DOHH2 (cell line): ENCODE measurements at regions not wholly inside any gene's neighbourhood (a gene's known extent, or its start where the extent isn't known, plus 50 kb on each side); places are given as distances from the start of the nearest gene placed in this dataset.
"Not testable (repeated sequence)": the region's sequence is repeated elsewhere in the genome, so short reads cannot be mapped to it uniquely, and the experiment has no call there.

Experiments
- H3F3A ChIP-seq: fragments of 200-600 bp; sonication (generic), shearing (Covaris generic); 2 replicates; pipeline ENCODE4 v1.6.0; 2016; ENCODE audit warnings: antibody characterized with exemption, mild to moderate bottlenecking; ENCODE audit not compliant: control insufficient read depth, insufficient read depth
- H3K27ac ChIP-seq: fragments of 200-600 bp; sonication (generic); 2 replicates; pipeline ENCODE4 v1.5.1; 2014; ENCODE audit warnings: low read depth, mild to moderate bottlenecking, low read length, moderate library complexity
- H3K27me3 ChIP-seq: fragments of 200-600 bp; sonication (generic); 2 replicates; pipeline ENCODE4 v1.6.1; 2014; ENCODE audit warnings: mild to moderate bottlenecking, low read length, mixed read lengths; ENCODE audit not compliant: control insufficient read depth
- H3K36me3 ChIP-seq: fragments of 200-600 bp; sonication (generic); 2 replicates; pipeline ENCODE4 v1.6.1; 2014; ENCODE audit warnings: mild to moderate bottlenecking, low read length, moderate library complexity, mixed read lengths; ENCODE audit not compliant: control insufficient read depth
- H3K4me1 ChIP-seq: fragments of 200-600 bp; sonication (generic); 2 replicates; pipeline ENCODE4 v1.6.1; 2014; ENCODE audit warnings: mild to moderate bottlenecking, low read length, mixed read lengths; ENCODE audit not compliant: control insufficient read depth
- H3K4me2 ChIP-seq: fragments of 200-600 bp; sonication (generic); 2 replicates; pipeline ENCODE4 v1.6.0; 2014; ENCODE audit warnings: mild to moderate bottlenecking, low read length, moderate library complexity
- H3K4me3 ChIP-seq: fragments of 200-600 bp; sonication (generic); 2 replicates; pipeline ENCODE4 v1.5.1; 2014; ENCODE audit warnings: mild to moderate bottlenecking, low read length, mixed read lengths
- H3K79me2 ChIP-seq: fragments of 200-600 bp; sonication (generic); 2 replicates; pipeline ENCODE4 v1.6.1; 2014; ENCODE audit warnings: mild to moderate bottlenecking, low read length, mixed read lengths; ENCODE audit not compliant: control insufficient read depth
- H3K9me2 ChIP-seq: fragments of 200-600 bp; sonication (generic); replicated peaks from 2 replicates; pipeline ENCODE4 v1.6.1; 2014; ENCODE audit warnings: mild to moderate bottlenecking, low read length, mixed read lengths; ENCODE audit not compliant: control insufficient read depth
- H3K9me3 ChIP-seq: fragments of 200-600 bp; sonication (generic); 2 replicates; pipeline ENCODE4 v1.6.1; 2014; ENCODE audit warnings: antibody characterized with exemption, low read length, mixed read lengths; ENCODE audit not compliant: control insufficient read depth, insufficient read depth
- H4K20me1 ChIP-seq: fragments of 200-600 bp; sonication (generic); 2 replicates; pipeline ENCODE4 v1.6.0; 2014; ENCODE audit warnings: low read depth, mild to moderate bottlenecking, antibody characterized with exemption, low read length, moderate library complexity; ENCODE audit not compliant: control insufficient read depth, insufficient read depth
- EZH2phosphoT487 ChIP-seq: fragments of 200-600 bp; sonication (generic); IDR thresholded peaks from 2 replicates; pipeline ENCODE4 v1.6.1; 2017; ENCODE audit warnings: borderline replicate concordance, mild to moderate bottlenecking, antibody characterized with exemption, low read length, moderate library complexity, mixed read lengths
- TF ChIP-seq, protein P1 (sequence below): fragments of 200-600 bp; sonication (generic); IDR thresholded peaks from one replicate; pipeline ENCODE4 v1.5.1; 2014; ENCODE audit warnings: antibody characterized with exemption, mild to moderate bottlenecking, low read depth, low read length; ENCODE audit not compliant: poor library complexity, severe bottlenecking

DNA sequence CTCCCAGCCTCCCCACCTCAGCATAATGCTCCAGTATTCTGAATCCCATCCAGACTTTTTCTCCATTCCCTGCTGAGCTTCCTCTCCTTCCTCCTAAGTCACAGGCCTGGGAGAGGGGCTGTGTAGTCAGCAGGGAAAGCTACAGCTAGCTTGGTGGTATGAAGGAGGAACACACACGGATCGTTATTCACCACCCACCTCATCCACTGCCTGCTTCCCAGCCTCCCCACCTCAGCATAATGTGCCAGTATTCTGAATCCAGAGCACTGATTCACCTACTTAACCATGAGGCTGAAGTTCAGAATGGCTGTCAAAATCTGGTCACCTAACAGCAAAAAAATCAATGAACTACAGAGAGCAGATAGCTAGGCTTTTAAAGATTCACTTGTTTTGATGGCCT is 806.6 kb upstream of the AMELY start:
- Histone ChIP-seq H3K4me3 (no peak overlapping the region), H4K20me1 (no peaks in the 10 kb centered on the region), H3K27ac (no peak overlapping the region), H3K4me2 (no peak overlapping the region), H3K4me1 (peaks cover 3% of the 10 kb centered on the region), H3K27me3 (no peaks in the 10 kb centered on the region), H3K9me2 (no peaks in the 10 kb centered on the region), H3F3A (no peaks in the 10 kb centered on the region), H3K9me3 (no peaks in the 10 kb centered on the region), H3K79me2 (no peaks in the 10 kb centered on the region), H3K36me3 (no peaks in the 10 kb centered on the region)
- TF ChIP-seq, protein P1, sequence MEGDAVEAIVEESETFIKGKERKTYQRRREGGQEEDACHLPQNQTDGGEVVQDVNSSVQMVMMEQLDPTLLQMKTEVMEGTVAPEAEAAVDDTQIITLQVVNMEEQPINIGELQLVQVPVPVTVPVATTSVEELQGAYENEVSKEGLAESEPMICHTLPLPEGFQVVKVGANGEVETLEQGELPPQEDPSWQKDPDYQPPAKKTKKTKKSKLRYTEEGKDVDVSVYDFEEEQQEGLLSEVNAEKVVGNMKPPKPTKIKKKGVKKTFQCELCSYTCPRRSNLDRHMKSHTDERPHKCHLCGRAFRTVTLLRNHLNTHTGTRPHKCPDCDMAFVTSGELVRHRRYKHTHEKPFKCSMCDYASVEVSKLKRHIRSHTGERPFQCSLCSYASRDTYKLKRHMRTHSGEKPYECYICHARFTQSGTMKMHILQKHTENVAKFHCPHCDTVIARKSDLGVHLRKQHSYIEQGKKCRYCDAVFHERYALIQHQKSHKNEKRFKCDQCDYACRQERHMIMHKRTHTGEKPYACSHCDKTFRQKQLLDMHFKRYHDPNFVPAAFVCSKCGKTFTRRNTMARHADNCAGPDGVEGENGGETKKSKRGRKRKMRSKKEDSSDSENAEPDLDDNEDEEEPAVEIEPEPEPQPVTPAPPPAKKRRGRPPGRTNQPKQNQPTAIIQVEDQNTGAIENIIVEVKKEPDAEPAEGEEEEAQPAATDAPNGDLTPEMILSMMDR, result no peak
- no peak for TF ChIP-seq EZH2phosphoT487

DNA sequence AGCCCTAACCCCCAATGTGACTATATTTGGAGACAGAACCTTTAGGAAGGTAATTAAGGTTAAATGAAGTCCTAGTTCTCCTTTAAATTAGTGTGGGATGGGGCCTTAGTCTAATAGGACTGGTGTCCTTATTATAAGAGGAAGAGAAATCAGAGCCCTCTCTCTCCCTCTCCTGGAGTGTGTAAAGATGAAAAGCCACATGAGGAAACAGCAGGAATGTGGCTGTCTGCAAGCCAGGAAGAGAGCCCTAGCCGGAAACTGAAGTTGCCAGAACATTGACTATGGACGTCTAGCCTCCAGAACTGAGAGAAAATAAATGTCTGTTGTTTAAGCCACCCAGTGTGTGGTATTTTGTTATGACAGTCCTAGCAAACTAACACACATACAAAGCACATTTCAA is 802.9 kb upstream of the AMELY start:
- H3K36me3 ChIP-seq, result no peaks in the 10 kb centered on the region

DNA sequence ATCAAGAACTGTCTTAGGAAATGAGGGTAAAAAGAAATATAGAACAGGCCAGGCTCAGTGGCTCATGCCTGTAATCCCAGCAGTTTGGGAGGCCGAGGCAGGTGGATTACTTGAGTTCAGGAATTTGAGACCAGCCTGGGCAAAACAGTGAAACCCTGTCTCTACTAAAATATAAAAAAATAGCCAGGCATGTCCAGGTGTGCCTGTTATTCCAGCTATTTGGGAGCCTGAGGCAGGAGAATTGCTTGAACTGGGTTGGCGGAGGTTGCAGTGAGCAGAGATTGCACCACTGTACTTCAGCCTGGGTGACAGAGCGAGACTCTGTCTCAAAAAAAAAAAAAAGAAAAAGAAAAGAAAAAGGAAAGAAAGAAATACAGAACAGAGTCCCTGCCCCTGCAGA is 802.2 kb upstream of the AMELY start:
- H3K4me2 ChIP-seq, H4K20me1 ChIP-seq, H3K36me3 ChIP-seq: not testable (repeated sequence)

More for the DNA sequence above, 802.9 kb upstream of the AMELY start:
- Histone ChIP-seq H3K9me3 (no peaks in the 10 kb centered on the region), H3K27ac (no peak overlapping the region), H3K79me2 (no peaks in the 10 kb centered on the region), H4K20me1 (no peaks in the 10 kb centered on the region), H3F3A (no peaks in the 10 kb centered on the region), H3K9me2 (no peaks in the 10 kb centered on the region), H3K27me3 (no peaks in the 10 kb centered on the region), H3K4me2 (no peak overlapping the region), H3K4me1 (no peaks in the 10 kb centered on the region), H3K4me3 (no peak overlapping the region)
- no peak for TF ChIP-seq EZH2phosphoT487
- TF ChIP-seq, protein P1, result no peak

DNA sequence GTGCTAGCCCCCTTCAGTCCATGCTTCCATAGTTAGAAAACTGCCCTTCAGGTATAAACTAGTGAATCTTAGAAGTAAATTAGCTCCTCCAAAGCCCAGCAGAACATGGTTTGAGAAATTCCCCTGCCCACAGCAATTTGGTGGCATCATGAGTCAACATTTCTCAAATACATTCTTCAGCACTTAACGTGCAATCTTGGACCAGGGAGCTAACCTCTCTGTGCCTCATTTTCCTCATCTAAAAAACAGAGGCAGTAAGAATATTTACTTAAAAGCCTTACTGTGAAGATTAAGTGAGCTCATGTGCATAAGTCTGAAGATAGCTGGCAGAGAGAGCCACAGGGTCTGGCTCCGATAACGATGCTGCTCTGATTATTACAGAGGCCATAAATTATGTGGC is 800.7 kb upstream of the AMELY start:
- Histone ChIP-seq H3K9me3 (no peaks in the 10 kb centered on the region), H3K9me2 (no peaks in the 10 kb centered on the region), H4K20me1 (no peaks in the 10 kb centered on the region), H3K4me2 (no peak overlapping the region), H3K79me2 (no peaks in the 10 kb centered on the region), H3K4me3 (no peak overlapping the region), H3F3A (no peaks in the 10 kb centered on the region), H3K4me1 (no peaks in the 10 kb centered on the region), H3K27me3 (no peaks in the 10 kb centered on the region), H3K27ac (no peak overlapping the region), H3K36me3 (no peaks in the 10 kb centered on the region)
- TF ChIP-seq EZH2phosphoT487, result no peak
- TF ChIP-seq, protein P1, result no peak

More for the DNA sequence above, 802.2 kb upstream of the AMELY start:
- H3F3A ChIP-seq, H3K9me2 ChIP-seq, H3K27me3 ChIP-seq, H3K79me2 ChIP-seq, H3K4me1 ChIP-seq, H3K4me3 ChIP-seq, H3K9me3 ChIP-seq, H3K27ac ChIP-seq: not testable (repeated sequence)
